HuH-7.5 (cell line): ENCODE measurements at regions not wholly inside any gene's neighbourhood (a gene's known extent, or its start where the extent isn't known, plus 50 kb on each side); places are given as distances from the start of the nearest gene placed in this dataset.

ENCODE experiments used
- DNase-seq: peaks from one replicate; pipeline ENCODE4 v3.0.0; 2011; ENCODE audit warnings: low spot score

DNA sequence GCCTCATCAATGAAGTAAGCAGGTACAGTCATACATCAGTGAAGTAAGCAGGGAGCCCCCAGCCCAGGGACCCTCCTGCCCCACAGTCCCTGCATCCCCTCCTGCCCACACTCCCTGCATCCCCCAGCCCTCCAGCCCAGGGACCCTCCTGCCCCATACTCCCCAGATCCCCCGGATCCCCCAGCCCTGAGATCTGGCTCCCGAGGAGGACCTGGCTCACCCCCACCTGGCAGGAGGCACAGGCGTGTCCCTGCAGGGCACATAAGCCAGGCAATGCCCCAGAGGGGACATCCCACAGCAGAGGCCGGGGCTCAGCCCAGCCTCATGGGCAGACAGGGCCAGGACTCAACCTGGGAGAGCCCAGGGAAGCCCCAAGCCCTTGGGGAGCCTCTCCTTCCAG, 53.6 kb upstream of the TPM4 start:
- DNase-seq = no peak

DNA sequence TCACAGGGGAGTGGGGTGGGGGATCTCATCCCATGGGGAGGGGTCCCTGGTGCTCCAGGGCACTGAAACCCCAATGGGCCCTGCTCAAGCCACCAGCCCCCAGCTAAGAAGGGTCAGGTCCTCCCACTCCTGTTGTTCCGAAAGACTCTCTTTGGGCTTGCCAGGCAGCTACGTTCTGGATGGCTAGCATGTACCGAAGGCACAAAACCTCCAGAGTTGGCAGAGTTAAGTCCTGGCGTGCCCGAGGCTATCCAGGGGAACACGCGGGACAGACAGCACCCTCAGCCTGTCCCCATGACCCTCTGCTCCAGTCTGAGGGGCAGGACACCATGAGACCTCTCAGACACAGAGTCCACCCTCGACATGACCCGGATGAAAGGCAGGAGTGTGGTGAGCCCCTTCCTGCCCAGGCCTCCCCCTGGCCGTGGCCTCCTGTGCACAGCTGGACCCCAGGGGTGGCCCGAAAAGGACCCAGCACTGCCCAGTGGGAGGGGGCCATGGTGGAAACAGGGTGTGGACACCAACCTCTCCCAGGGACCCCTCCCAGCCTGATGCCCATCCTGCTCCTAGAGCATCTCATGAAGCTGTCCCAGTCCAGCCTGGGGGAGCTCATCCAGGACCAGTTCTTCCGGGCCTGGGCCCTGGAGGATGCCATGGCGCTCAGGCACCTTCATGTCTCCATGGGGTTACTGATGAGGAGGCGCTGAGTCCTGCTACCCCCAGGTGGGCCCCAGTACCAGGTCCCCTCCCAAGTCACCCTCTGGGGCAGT, 53.0 kb upstream of the TPM4 start:
- DNase-seq = no peak

DNA sequence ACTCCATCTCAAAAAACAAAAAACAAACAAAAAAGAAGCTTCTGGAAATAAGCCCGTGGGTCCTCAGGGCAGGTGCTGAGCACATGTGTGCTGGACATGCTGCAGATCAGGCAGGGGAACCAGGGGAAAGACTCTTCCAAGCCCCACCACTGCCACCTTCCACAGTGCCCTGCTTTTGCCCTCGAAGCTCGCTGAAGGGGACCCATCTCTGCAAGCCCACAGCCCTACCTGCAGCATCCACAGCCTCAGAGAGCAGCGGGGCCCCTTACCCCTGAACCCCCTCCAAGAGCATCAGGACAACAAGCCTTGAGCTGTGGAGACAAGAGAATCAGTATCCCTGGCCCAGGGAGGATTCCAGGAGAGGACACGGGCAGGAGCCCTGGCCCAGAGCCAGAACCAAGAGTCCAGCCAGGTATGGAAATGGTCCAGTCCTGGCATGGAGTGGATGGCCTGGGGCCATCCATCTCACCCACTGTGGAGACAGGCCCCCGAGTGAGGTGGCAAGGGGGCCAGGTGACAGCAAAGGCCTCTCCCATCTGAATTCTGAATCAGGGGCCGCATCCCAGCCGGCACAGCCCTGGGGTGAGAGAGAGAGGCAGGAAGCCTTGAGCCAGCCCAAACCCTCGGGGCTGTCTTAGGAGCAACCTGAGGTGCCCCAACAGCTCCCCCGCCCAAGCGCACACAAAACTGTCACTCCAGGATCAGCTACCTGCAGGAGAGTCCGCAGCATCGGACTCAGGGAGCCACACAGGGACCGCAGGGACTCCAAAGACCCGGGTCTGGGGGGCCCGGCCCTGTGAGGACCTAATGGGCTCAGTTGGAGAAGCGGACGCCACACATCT, 51.8 kb upstream of the TPM4 start:
- DNase-seq = no peak

DNA sequence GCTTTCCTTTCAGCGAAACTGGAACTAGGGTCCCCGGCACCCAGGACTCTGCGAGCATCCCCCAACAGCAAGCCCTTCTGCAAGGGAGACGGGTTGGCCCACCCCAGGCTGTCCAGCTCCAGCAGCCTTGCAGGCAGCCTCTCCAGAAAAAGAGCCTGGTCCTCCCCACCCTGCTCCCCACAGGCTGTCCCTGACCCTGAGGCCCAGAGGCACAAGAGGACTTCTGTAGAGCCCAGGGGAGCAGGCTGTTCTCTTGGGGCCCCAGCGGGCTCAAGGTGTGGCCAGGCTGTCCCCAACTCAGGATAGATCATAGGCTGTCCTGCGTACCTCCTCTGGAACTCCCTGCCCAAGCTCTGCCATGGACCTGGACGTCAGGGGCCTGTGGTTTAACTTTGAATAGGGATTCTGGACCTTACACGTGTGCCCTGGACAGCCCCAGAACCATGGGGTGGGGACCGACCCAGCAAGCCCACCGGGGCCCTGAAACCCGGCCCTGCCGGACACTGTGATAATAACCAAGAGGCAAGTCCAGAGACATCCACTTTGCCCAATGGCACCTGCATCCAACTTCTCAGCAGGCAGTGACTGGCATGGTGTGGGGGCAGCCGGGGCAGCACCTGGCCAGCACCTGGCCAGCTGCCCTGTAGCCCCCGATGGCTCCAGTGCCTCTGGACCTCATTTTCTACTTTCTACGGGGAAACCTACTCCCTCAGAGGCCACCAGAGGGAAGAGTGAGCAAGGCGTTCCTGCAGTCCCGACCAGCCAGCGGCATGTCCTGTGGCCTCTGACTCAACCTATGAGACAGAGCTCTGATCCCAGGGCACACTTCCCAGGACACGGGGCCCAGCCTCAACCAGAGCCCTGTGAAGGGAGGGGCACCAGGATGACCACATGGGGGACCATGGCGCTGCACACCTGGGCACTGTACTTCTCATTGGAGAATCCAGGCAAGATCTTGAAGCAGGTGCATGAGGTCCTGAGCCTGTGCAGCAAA, 50.9 kb upstream of the TPM4 start:
- DNase-seq = peak; percentile 89

DNA sequence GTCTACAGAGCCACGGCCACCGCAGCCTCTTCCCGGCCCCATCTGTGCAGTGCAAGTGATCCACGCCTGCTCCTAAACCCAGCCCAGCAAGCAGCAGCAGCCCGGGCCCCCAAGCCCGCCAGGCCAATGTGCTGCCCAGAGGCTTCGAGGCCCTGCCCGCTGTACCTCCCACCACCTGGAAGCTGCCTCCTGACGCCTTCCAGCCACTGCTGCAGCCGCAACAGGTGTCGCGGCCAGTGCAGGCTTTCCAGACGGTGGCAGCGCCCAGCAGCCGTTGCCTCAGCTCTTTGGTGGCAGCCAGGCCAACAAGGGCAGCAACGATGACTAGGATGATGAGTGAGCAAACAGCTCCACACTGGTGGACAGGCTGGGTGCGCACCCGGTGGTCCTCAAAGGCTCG, 50.2 kb upstream of the TPM4 start:
- DNase-seq = no peak
